H9 (cell line): ENCODE measurements at regions not wholly inside any gene's neighbourhood (a gene's known extent, or its start where the extent isn't known, plus 50 kb on each side); places are given as distances from the start of the nearest gene placed in this dataset.

Source experiments
- DNase-seq: peaks from one replicate; pipeline ENCODE4 v3.0.0-alpha.2; 2017
- H2AFZ ChIP-seq: one replicate; pipeline ENCODE4 v1.6.1; 2013; ENCODE audit warnings: mild to moderate bottlenecking, low read length, control low read depth, moderate library complexity
- H2AK5ac ChIP-seq: 2 replicates; pipeline ENCODE4 v1.6.1; 2013; ENCODE audit warnings: low read length, control low read depth, mixed read lengths; ENCODE audit not compliant: insufficient read length
- H2BK120ac ChIP-seq: one replicate; pipeline ENCODE4 v1.6.1; 2013; ENCODE audit warnings: low read depth, mild to moderate bottlenecking, low read length, control low read depth, inconsistent platforms; ENCODE audit not compliant: poor library complexity, severe bottlenecking
- H2BK12ac ChIP-seq: 2 replicates; pipeline ENCODE4 v1.6.1; 2013; ENCODE audit warnings: low read length, control low read depth, mixed read lengths, low read depth; ENCODE audit not compliant: insufficient read length
- H2BK15ac ChIP-seq: 2 replicates; pipeline ENCODE4 v1.6.1; 2013; ENCODE audit warnings: low read depth, low read length, control low read depth
- H2BK20ac ChIP-seq: one replicate; pipeline ENCODE4 v1.6.1; 2013; ENCODE audit warnings: low read depth, mild to moderate bottlenecking, low read length, control low read depth, inconsistent platforms; ENCODE audit not compliant: poor library complexity, severe bottlenecking
- H2BK5ac ChIP-seq: 2 replicates; pipeline ENCODE4 v1.6.1; 2013; ENCODE audit warnings: low read length, control low read depth, mixed read lengths; ENCODE audit not compliant: insufficient read length
- H3K14ac ChIP-seq: 2 replicates; pipeline ENCODE4 v1.6.1; 2013; ENCODE audit warnings: low read length, control low read depth; ENCODE audit not compliant: insufficient read depth
- H3K18ac ChIP-seq: 2 replicates; pipeline ENCODE4 v1.6.1; 2013; ENCODE audit warnings: low read depth, mild to moderate bottlenecking, mixed read lengths, low read length, control low read depth; ENCODE audit not compliant: insufficient read length
- H3K23ac ChIP-seq: 2 replicates; pipeline ENCODE4 v1.6.1; 2013; ENCODE audit warnings: low read length, control low read depth, mixed read lengths, low read depth; ENCODE audit not compliant: insufficient read length
- H3K23me2 ChIP-seq: 2 replicates; pipeline ENCODE4 v1.6.1; 2013; ENCODE audit warnings: low read depth, mild to moderate bottlenecking, mixed read lengths, low read length, control low read depth; ENCODE audit not compliant: insufficient read length, poor library complexity, severe bottlenecking
- H3K27ac ChIP-seq: 2 replicates; pipeline ENCODE4 v1.5.1; 2013; ENCODE audit warnings: low read length, control low read depth, mixed read lengths, low read depth; ENCODE audit not compliant: insufficient read length
- H3K27me3 ChIP-seq: 2 replicates; pipeline ENCODE4 v1.6.1; 2013; ENCODE audit warnings: low read length, control low read depth, inconsistent platforms; ENCODE audit not compliant: insufficient read depth
- H3K4ac ChIP-seq: 2 replicates; pipeline ENCODE4 v1.6.1; 2013; ENCODE audit warnings: low read depth, mild to moderate bottlenecking, control low read depth, inconsistent platforms, low read length, moderate library complexity
- H3K4me1 ChIP-seq: 2 replicates; pipeline ENCODE4 v1.6.1; 2013; ENCODE audit warnings: low read length, control low read depth, inconsistent platforms; ENCODE audit not compliant: insufficient read depth
- H3K4me2 ChIP-seq: 2 replicates; pipeline ENCODE4 v1.6.1; 2013; ENCODE audit warnings: low read length, control low read depth, mixed read lengths; ENCODE audit not compliant: insufficient read length, insufficient read depth
- H3K56ac ChIP-seq: 2 replicates; pipeline ENCODE4 v1.6.1; 2013; ENCODE audit warnings: low read depth, mild to moderate bottlenecking, mixed read lengths, low read length, control low read depth; ENCODE audit not compliant: insufficient read length
- H3K79me1 ChIP-seq: 2 replicates; pipeline ENCODE4 v1.6.1; 2013; ENCODE audit warnings: low read depth, mild to moderate bottlenecking, moderate library complexity, low read length, control low read depth, inconsistent platforms; ENCODE audit not compliant: insufficient read depth, poor library complexity, severe bottlenecking
- H3K79me2 ChIP-seq: 2 replicates; pipeline ENCODE4 v1.6.1; 2013; ENCODE audit warnings: low read length, control low read depth, inconsistent platforms; ENCODE audit not compliant: insufficient read depth
- H3K9ac ChIP-seq: 2 replicates; pipeline ENCODE4 v1.6.1; 2013; ENCODE audit warnings: low read length, control low read depth, mixed read lengths; ENCODE audit not compliant: insufficient read length; ENCODE audit errors: extremely low read depth
- H3K9me3 ChIP-seq: one replicate; pipeline ENCODE4 v1.6.1; 2013; ENCODE audit warnings: low read depth, low read length, inconsistent platforms; ENCODE audit not compliant: control insufficient read depth
- H3T11ph ChIP-seq: one replicate; pipeline ENCODE4 v1.6.1; 2013; ENCODE audit warnings: mild to moderate bottlenecking, low read length, control low read depth, inconsistent platforms
- H4K20me1 ChIP-seq: one replicate; pipeline ENCODE4 v1.6.1; 2013; ENCODE audit not compliant: control insufficient read depth, insufficient read length, insufficient read depth
- H4K5ac ChIP-seq: 2 replicates; pipeline ENCODE4 v1.6.1; 2013; ENCODE audit warnings: low read depth, mild to moderate bottlenecking, mixed read lengths, low read length, control low read depth; ENCODE audit not compliant: insufficient read length
- H4K8ac ChIP-seq: replicated peaks from 2 replicates; pipeline ENCODE4 v1.6.1; 2013; ENCODE audit warnings: low read length, control low read depth, mixed read lengths, low read depth; ENCODE audit not compliant: insufficient read length
- H4K91ac ChIP-seq: 2 replicates; pipeline ENCODE4 v1.6.1; 2013; ENCODE audit warnings: low read depth, mild to moderate bottlenecking, moderate library complexity, mixed read lengths, low read length, control low read depth; ENCODE audit not compliant: insufficient read length
- H3K27ac Mint-ChIP-seq, 3 experiments: 2 replicates in 2 of 3; 3 replicates in 1 of 3; pipeline ENCODE4 v1.8.0; 2020 to 2021; ENCODE audit warnings: mixed read lengths in 3 of 3, mild to moderate bottlenecking in 1 of 3, moderate library complexity in 1 of 3
- H3K27me3 Mint-ChIP-seq: 2 replicates; pipeline ENCODE4 v1.8.0; 2021; ENCODE audit warnings: low read depth, mild to moderate bottlenecking, moderate library complexity, mixed read lengths
- H3K36me3 Mint-ChIP-seq, 3 experiments: 2 replicates in 2 of 3; 3 replicates in 1 of 3; pipeline ENCODE4 v1.8.0; 2020 to 2021; ENCODE audit warnings: low read depth in 3 of 3, mixed read lengths in 3 of 3; ENCODE audit not compliant: insufficient read depth in 1 of 3
- H3K4me1 Mint-ChIP-seq, 2 experiments: 2 replicates each; pipeline ENCODE4 v1.8.0; 2020; ENCODE audit warnings: mixed read lengths in 2 of 2
- H3K4me3 Mint-ChIP-seq, 2 experiments: 2 replicates in 1 of 2; 3 replicates in 1 of 2; pipeline ENCODE4 v1.8.0; 2020 to 2021; ENCODE audit warnings: mild to moderate bottlenecking in 2 of 2, mixed read lengths in 2 of 2, moderate library complexity in 1 of 2
- H3K9me3 Mint-ChIP-seq, 2 experiments: 2 replicates in 1 of 2; 3 replicates in 1 of 2; pipeline ENCODE4 v1.8.0; 2020; ENCODE audit warnings: mild to moderate bottlenecking in 2 of 2, mixed read lengths in 2 of 2, moderate library complexity in 1 of 2
- CTCF ChIP-seq: fragments of 200-600 bp; sonication (generic); conservative IDR thresholded peaks from 3 replicates; pipeline ENCODE4 v1.8.0; 2021; ENCODE audit warnings: antibody characterized with exemption, mild to moderate bottlenecking
- WGBS: extraction: QIAGEN DNeasy Blood & Tissue Kit; methylation state at CpG from one replicate; pipeline ENCODE4 v1.1.7; 2013; ENCODE audit warnings: missing lambda C conversion rate, low lambda C conversion rate, mixed read lengths; ENCODE audit not compliant: insufficient read length; ENCODE audit errors: extremely low coverage; 5-methylcytosine and 5-hydroxymethylcytosine counted together

GRCh38 chr12:78315028-78315427 is 484.3 kb downstream of the NAV3 start:
- Mint-ChIP-seq H3K9me3 (peaks cover 0 to 4% of the 10 kb centered on the region in 2 experiments; a peak in 4 of 5 replicates), H3K4me3 (no peak overlapping the region), H3K36me3 (no peaks in the 10 kb centered on the region; a peak in 1 of 7 replicates), H3K27me3 (no peaks in the 10 kb centered on the region), H3K4me1 (peaks cover 8 to 12% of the 10 kb centered on the region in 2 experiments), H3K27ac (no peak overlapping the region)
- no peaks in the 10 kb centered on the region for H4K20me1 ChIP-seq
- no peak overlapping the region for H2BK12ac ChIP-seq
- no peak overlapping the region for H3K4me2 ChIP-seq
- H3K27ac ChIP-seq: no peak overlapping the region
- H4K91ac ChIP-seq: no peak overlapping the region
- H3K14ac ChIP-seq: no peak overlapping the region
- no peak overlapping the region for H2AFZ ChIP-seq
- no peak overlapping the region for H4K8ac ChIP-seq
- no peak overlapping the region for H2BK5ac ChIP-seq
- no peak overlapping the region for H2AK5ac ChIP-seq
- no peak overlapping the region for H2BK15ac ChIP-seq
- H3K18ac ChIP-seq: no peak overlapping the region
- H4K5ac ChIP-seq: no peak overlapping the region
- no peaks in the 10 kb centered on the region for H3K27me3 ChIP-seq
- DNase-seq: no peak
- no CpG with 5 or more reads among the region's 3 CpGs for WGBS
- no peaks in the 10 kb centered on the region for H3K9me3 ChIP-seq
- H3K79me1 ChIP-seq: no peaks in the 10 kb centered on the region
- H2BK20ac ChIP-seq: no peak overlapping the region
- no peaks in the 10 kb centered on the region; the same call in 1 of the 2 replicates for H3K4me1 ChIP-seq
- no peak overlapping the region for H2BK120ac ChIP-seq
- no peak overlapping the region for H3K23ac ChIP-seq
- H3K23me2 ChIP-seq: no peaks in the 10 kb centered on the region
- no peak overlapping the region for H3K56ac ChIP-seq
- no peaks in the 10 kb centered on the region for H3K79me2 ChIP-seq
- no peak overlapping the region for H3T11ph ChIP-seq
- no peak overlapping the region for H3K9ac ChIP-seq
- H3K4ac ChIP-seq: no peak overlapping the region
- no peak for TF ChIP-seq CTCF
